ENCODE measurements at regions not wholly inside any gene's neighbourhood (a gene's known extent, or its start where the extent isn't known, plus 50 kb on each side); places are given as distances from the start of the nearest gene placed in this dataset.

GRCh38 chr2:147588191-147588590 is 256.6 kb upstream of the ACVR2A start:
- TF ChIP-seq, protein P1, sequence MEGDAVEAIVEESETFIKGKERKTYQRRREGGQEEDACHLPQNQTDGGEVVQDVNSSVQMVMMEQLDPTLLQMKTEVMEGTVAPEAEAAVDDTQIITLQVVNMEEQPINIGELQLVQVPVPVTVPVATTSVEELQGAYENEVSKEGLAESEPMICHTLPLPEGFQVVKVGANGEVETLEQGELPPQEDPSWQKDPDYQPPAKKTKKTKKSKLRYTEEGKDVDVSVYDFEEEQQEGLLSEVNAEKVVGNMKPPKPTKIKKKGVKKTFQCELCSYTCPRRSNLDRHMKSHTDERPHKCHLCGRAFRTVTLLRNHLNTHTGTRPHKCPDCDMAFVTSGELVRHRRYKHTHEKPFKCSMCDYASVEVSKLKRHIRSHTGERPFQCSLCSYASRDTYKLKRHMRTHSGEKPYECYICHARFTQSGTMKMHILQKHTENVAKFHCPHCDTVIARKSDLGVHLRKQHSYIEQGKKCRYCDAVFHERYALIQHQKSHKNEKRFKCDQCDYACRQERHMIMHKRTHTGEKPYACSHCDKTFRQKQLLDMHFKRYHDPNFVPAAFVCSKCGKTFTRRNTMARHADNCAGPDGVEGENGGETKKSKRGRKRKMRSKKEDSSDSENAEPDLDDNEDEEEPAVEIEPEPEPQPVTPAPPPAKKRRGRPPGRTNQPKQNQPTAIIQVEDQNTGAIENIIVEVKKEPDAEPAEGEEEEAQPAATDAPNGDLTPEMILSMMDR (IDR thresholded peaks at IDR 0.05), result no peak
- TF ChIP-seq POLR2A (IDR thresholded peaks at IDR 0.05), result no peak

Measured in sigmoid colon (tissue), 3 donors.